OCI-LY7 (cell line): ENCODE measurements at regions not wholly inside any gene's neighbourhood (a gene's known extent, or its start where the extent isn't known, plus 50 kb on each side); places are given as distances from the start of the nearest gene placed in this dataset.
"Not testable (repeated sequence)": the region's sequence is repeated elsewhere in the genome, so short reads cannot be mapped to it uniquely, and the experiment has no call there.

Experiments
- CTCF ChIP-seq: fragments of 200-600 bp; sonication (generic); conservative IDR thresholded peaks from 2 replicates; pipeline ENCODE4 v1.5.1; 2014; ENCODE audit warnings: mild to moderate bottlenecking, antibody characterized with exemption, low read length, moderate library complexity, mixed read lengths
- EZH2phosphoT487 ChIP-seq: fragments of 200-600 bp; sonication (generic); IDR thresholded peaks from 2 replicates; pipeline ENCODE4 v1.6.1; 2018; ENCODE audit warnings: low read depth, borderline replicate concordance, mild to moderate bottlenecking, mixed run types, antibody characterized with exemption, low read length, moderate library complexity, mixed read lengths

DNA sequence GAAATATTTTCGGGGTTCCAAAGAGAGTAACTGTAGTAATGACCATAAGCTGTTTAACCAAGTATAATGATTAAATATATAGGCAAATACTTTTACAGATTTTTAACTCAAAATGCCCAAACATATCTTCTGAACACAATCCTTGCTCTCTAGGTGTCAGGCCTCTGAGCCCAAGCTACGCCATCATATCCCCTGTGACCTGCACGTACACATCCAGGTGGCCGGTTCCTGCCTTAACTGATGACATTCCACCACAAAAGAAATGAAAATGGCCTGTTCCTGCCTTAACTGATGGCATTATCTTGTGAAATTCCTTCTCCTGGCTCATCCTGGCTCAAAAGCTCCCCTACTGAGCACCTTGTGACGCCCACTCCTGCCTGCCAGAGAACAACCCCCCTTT lies 1305.1 kb upstream of the ACVR2A start:
- TF ChIP-seq CTCF, EZH2phosphoT487: not testable (repeated sequence)
